GM12873 (cell line): ENCODE measurements at regions not wholly inside any gene's neighbourhood (a gene's known extent, or its start where the extent isn't known, plus 50 kb on each side); places are given as distances from the start of the nearest gene placed in this dataset.

ENCODE experiments used
- TF ChIP-seq, protein P1 (sequence below): IDR thresholded peaks from 2 replicates; pipeline ENCODE4 v1.5.1; 2012; ENCODE audit warnings: low read depth, mild to moderate bottlenecking, moderate library complexity, low read length, control low read depth; ENCODE audit not compliant: insufficient read depth; ENCODE audit errors: missing control alignments

DNA sequence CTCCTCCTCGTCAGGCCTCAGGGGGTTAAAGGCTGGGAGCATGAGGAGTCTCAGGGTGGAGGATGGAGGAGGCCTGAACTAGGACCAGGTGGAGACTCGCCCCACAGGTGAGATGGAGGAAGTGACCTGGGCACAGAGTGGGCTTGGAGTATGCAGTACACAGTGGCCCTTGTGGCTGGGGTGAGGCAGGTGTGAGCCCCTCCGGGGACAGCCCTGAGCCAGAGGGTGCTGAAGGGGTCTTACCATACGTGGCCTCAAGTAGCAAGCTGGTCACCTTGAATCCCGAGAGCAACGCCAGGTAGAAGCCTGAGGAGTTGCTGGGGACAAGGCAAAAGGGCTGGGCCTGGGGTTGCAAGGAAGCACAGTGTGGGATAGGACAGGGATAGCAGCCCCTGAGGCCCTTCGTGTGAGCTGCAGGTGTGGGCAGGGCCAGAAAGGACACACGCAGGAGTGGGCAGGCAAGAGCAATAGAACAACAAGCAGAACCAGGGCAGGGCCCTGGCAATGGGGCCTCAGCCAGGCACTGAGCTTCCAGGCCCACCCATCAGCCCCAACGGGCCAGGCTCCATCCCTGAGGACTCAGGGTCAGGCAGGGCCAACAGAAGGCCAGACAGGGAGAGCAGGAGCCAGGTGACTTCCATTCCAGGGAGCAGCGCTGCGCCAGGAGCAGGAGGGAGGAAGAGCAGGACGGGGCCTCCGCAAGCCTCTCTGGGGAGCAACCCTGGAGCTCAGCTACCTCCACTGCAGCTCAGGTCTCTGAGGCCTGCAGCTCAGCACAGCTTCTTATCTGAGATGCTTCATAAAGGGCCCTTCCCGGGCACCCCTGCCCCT is 64.2 kb upstream of the TNRC6C start:
- TF ChIP-seq, protein P1, sequence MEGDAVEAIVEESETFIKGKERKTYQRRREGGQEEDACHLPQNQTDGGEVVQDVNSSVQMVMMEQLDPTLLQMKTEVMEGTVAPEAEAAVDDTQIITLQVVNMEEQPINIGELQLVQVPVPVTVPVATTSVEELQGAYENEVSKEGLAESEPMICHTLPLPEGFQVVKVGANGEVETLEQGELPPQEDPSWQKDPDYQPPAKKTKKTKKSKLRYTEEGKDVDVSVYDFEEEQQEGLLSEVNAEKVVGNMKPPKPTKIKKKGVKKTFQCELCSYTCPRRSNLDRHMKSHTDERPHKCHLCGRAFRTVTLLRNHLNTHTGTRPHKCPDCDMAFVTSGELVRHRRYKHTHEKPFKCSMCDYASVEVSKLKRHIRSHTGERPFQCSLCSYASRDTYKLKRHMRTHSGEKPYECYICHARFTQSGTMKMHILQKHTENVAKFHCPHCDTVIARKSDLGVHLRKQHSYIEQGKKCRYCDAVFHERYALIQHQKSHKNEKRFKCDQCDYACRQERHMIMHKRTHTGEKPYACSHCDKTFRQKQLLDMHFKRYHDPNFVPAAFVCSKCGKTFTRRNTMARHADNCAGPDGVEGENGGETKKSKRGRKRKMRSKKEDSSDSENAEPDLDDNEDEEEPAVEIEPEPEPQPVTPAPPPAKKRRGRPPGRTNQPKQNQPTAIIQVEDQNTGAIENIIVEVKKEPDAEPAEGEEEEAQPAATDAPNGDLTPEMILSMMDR, result no peak

DNA sequence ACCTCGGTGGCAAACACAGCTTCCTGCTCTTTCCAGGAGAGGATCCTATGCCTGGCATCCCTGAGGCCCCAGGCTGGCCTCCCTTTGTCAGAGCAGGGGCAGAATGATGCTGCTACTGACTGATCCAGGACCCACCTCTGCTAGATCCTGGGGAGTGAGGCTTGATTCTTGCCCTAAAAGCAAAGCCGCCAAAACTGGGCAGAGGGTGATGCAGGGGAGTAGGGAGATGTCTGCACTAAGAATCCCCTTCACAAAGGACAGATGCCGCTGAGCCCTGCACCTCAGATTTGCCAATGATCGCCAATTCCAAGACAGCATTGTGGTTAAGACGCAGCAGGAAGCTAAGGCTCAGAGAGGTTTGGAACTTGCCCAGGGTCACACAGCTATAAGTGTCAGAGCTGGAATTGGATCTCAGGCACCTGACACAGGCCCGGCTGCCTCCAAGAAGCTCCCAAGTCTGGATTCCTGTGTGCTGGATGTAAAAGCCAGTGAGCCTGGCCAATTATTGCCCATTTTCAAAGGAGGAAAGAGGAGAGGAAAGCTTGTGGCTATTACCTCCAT is 60.7 kb upstream of the TNRC6C start:
- TF ChIP-seq, protein P1, result no peak

DNA sequence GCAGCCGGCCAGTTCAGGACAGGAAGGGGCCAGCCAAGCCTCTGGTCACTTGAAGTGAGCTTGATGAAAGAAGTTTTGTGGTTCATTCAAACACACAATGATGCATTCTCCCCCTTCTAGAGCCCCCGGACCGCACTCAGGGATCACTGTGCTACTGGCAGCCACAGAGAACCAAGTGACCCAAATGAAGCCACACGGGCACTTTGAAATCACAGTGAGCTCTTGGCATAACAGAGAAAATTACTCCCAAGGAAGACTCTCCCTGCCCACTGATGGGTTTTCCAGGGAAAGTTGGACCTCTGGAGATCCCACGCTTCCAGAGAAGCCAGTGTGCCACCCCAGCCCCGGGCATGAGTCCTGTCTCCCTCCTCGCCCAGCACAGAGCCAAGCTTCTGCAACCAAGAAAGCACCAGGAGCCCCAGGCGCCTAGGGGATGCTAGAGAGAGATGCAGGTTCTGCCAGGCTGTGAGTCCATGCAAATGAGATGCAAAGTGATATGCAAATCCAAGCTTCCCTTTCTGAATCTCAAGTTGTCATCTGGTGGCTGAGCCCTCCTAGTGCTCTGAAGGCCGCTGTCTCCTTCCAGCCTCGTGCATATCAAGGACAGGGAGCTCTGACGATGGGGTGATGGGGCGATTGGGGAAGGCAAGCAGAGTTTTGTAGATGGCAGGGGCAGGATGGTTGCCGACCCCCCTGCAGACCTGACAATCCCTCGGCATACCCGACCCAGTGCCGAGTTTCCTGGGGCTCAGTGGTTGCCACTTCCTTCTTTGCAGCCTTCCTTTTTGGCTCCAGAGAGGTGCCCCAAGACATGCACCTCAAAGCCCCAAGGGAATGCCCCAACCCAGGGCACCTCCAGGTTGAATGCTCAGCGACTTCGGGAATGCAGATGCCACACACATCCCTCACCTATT is 59.7 kb upstream of the TNRC6C start:
- TF ChIP-seq, protein P1, result no peak

DNA sequence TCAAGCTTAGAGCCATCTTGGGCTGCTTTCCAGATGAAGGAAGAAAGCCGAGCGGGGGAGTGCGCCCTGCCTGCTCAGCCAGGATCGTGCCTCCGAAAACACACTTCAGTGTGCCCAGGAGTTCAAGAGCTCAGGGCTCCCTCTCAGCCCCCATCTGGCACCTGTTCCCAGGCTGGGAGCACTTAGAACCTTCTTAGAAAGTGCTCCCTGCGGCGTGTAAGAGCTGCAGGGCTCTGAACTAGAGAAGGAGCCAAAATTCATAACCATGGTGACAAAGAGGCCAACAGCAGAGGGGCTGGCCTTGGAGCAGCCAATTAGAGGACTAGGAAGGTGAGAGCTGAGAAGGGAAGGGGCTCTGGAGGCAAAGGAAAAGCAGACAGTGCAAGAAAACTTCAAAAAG is 59.0 kb upstream of the TNRC6C start:
- TF ChIP-seq, protein P1, result no peak

DNA sequence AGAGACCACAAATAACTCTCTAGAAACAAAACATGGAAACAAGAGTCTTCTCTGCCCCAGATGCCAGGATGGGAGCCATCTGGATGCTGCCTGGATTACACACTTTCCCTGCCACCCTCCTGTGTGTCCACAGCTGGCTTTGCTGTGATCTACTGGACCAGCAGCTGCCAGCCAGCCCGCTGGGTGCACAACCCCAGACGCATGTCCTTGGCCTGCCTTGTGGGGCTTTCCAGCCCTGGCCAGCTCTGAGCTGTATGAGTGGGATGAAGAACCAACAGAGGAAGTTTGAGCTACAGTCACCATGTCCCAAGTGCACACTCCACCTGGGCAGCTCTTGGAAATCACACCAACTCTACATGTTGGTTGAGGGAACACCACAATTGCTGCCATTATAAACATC is 57.0 kb upstream of the TNRC6C start:
- TF ChIP-seq, protein P1, result no peak

DNA sequence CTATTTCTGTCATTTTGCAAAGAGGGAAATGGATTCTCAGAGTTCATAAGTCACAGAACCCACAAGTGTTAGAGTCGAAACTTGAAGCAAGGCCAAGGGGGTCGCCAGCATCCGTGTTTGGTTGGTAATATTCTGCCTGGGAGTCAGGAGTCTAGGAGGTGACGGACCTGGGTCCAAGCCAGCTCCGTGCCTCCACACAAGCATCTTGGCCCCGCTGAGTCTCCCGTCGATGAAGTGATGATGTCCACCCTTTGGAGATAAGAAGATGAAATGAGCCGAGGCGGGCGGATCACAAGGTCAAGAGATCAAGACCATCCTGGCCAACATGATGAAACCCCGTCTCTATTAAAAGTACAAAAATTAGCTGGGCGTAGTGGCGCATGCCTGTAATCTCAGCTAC is 53.2 kb upstream of the TNRC6C start:
- TF ChIP-seq, protein P1, result no peak

DNA sequence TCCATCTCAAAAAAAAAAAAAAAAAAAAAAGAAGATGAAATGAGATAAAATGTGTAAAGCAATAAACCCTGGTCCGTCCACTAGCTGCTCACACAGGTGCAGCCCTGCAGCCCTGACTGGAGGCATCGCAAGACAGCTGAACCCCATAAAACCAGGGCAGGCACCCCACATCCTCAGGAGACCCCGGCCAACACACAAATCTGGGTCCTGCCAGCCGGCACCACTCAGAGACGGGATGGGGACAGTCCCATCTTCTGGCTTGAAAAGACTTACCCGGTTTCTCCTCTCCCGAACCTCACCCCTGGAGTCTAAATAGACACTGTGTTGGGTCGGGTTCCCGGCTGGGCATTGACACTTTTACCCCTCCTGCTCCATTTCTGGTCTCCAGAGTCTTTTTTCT is 52.7 kb upstream of the TNRC6C start:
- TF ChIP-seq, protein P1, result no peak
